Vagina (tissue), 2 donors: ENCODE measurements at regions not wholly inside any gene's neighbourhood (a gene's known extent, or its start where the extent isn't known, plus 50 kb on each side); places are given as distances from the start of the nearest gene placed in this dataset.

Experiments used
- DNase-seq, 2 donors: peaks; one replicate each; pipeline ENCODE4 v3.0.0-alpha.2; 2017; ENCODE audit errors: extremely low spot score in 2 of 2
- H3K27ac ChIP-seq: fragments of 200-600 bp; sonication (generic); one replicate; pipeline ENCODE4 v1.5.1; 2019
- H3K27me3 ChIP-seq: fragments of 200-600 bp; sonication (generic); one replicate; pipeline ENCODE4 v1.5.1; 2019
- H3K36me3 ChIP-seq, 2 donors: fragments of 200-600 bp; sonication (generic); one replicate each; pipeline ENCODE4 v1.5.1; 2017 to 2019
- H3K4me1 ChIP-seq: fragments of 200-600 bp; sonication (generic); one replicate; pipeline ENCODE4 v1.5.1; 2019
- H3K4me3 ChIP-seq, 2 donors: fragments of 200-600 bp; sonication (generic); 1 replicate in 1 of 2; 2 replicates in 1 of 2; pipeline ENCODE4 v1.5.1; 2016 to 2019
- H3K9me3 ChIP-seq: fragments of 200-600 bp; sonication (generic); one replicate; pipeline ENCODE4 v1.5.1; 2019
- POLR2A ChIP-seq, 2 donors: fragments of 450-650 bp; IDR thresholded peaks; one replicate each; pipeline ENCODE4 v1.6.1; 2017; ENCODE audit warnings: antibody characterized with exemption in 2 of 2, mild to moderate bottlenecking in 2 of 2, moderate library complexity in 2 of 2
- POLR2AphosphoS5 ChIP-seq, 2 donors: sonication (generic); formaldehyde crosslinking; IDR thresholded peaks; one replicate each; pipeline ENCODE4 v1.9.0; 2017; ENCODE audit warnings: antibody characterized with exemption in 2 of 2, mild to moderate bottlenecking in 2 of 2, low read depth in 1 of 2; ENCODE audit not compliant: insufficient read depth in 1 of 2
- intact Hi-C: fragments of 100-400 bp; cut with DNase I; formaldehyde crosslinking; loops from one replicate; pipeline ENCODE4 v1.15.1; 2023
- TF ChIP-seq, protein P1 (sequence below), 3 experiments: fragments of 450-650 bp in 2 of 3; fragments of 200-600 bp in 1 of 3; sonication (generic) in 1 of 3; IDR thresholded peaks; one replicate each; pipeline ENCODE4 v1.5.1; 2017 to 2019; ENCODE audit warnings: antibody characterized with exemption in 3 of 3, mild to moderate bottlenecking in 2 of 3, moderate library complexity in 2 of 3

DNA sequence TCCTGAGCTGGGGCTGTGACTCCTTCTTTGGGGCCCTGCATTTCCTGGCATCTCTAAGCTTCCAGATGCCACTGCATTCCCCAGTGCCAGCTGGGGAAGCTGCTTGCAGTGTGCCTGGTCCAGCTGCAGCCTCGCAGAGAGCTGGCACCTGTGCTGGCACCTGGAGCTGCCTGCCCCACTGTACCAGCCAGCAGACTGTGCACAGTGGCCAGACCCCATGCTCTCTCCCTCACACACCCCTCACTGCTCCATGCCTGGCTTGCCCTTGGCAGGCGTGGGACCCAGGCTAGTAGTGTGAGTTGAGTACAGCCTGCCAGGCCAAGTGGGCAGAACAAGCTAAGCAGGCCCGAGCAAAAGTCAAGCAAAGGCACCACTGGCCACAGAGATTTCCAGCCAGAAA is 327.5 kb downstream of the NDFIP2 start:
- H3K4me1 ChIP-seq, result no peaks in the 10 kb centered on the region
- no peaks in the 10 kb centered on the region for H3K9me3 ChIP-seq
- TF ChIP-seq POLR2AphosphoS5 (IDR thresholded peaks at IDR 0.05; ENCODE audit: insufficient read depth in 1 of 2, low read depth in 1 of 2) (no peak), POLR2A (IDR thresholded peaks at IDR 0.05) (no peak)
- TF ChIP-seq, protein P1, sequence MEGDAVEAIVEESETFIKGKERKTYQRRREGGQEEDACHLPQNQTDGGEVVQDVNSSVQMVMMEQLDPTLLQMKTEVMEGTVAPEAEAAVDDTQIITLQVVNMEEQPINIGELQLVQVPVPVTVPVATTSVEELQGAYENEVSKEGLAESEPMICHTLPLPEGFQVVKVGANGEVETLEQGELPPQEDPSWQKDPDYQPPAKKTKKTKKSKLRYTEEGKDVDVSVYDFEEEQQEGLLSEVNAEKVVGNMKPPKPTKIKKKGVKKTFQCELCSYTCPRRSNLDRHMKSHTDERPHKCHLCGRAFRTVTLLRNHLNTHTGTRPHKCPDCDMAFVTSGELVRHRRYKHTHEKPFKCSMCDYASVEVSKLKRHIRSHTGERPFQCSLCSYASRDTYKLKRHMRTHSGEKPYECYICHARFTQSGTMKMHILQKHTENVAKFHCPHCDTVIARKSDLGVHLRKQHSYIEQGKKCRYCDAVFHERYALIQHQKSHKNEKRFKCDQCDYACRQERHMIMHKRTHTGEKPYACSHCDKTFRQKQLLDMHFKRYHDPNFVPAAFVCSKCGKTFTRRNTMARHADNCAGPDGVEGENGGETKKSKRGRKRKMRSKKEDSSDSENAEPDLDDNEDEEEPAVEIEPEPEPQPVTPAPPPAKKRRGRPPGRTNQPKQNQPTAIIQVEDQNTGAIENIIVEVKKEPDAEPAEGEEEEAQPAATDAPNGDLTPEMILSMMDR (IDR thresholded peaks at IDR 0.05), result no peak
- no peak overlapping the region for H3K27ac ChIP-seq
- no peak overlapping the region for H3K4me3 ChIP-seq
- DNase-seq, result no peak
- H3K27me3 ChIP-seq, result no peaks in the 10 kb centered on the region
- H3K36me3 ChIP-seq, result no peaks in the 10 kb centered on the region
- intact Hi-C loops, result no loop called here

DNA sequence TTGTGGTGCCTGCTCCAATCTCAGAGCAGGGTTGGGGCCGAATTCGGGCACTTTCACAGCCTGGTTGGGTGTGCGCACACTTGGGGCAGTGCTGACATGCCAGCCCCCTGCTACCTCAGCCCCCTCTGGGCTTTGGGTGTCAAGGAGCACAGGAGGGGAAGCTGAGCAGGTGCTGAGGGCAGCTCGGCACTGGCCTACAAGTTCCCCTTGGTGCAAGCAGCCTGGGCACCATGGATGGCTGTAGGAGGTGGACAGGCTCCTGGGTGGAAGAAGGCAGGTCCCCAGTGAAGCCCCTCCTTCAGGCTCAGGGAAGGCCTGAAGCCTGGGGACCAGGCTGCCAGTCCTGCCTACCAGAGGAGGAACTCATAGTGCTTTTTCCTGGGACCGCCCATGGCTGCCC is 326.6 kb downstream of the NDFIP2 start:
- no peak for DNase-seq
- intact Hi-C loops, result no loop called here

DNA sequence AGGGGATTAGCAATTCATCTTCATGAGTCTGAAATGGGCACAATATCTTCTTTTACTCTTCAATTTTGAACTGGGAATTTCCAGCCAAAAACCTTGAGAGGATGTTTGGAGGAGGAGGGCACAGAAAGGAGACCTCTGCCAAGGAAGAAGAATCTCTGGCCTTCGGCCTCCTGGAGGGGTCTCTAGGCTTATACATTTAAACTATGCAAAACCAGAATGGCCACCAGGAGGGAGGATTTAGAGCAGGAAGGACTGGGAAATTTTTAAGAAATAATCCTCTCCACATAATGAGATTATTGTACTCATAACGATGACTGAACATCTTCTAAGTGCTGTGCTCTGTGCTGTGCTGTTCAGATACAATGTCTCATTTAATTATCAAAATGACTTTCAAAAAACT is 325.9 kb downstream of the NDFIP2 start:
- no peak for DNase-seq
- Histone ChIP-seq H3K27ac (no peak overlapping the region), H3K27me3 (no peaks in the 10 kb centered on the region), H3K9me3 (no peaks in the 10 kb centered on the region), H3K4me3 (no peak overlapping the region), H3K4me1 (no peaks in the 10 kb centered on the region), H3K36me3 (no peaks in the 10 kb centered on the region)
- TF ChIP-seq POLR2AphosphoS5 (IDR thresholded peaks at IDR 0.05; ENCODE audit: insufficient read depth in 1 of 2, low read depth in 1 of 2) (no peak), POLR2A (IDR thresholded peaks at IDR 0.05) (no peak)
- TF ChIP-seq, protein P1 (IDR thresholded peaks at IDR 0.05), result no peak
- intact Hi-C loops, result no loop called here

More for the DNA sequence above, 326.6 kb downstream of the NDFIP2 start:
- H3K27me3 ChIP-seq, result no peaks in the 10 kb centered on the region
- no peaks in the 10 kb centered on the region for H3K9me3 ChIP-seq
- H3K4me1 ChIP-seq, result no peaks in the 10 kb centered on the region
- TF ChIP-seq, protein P1 (IDR thresholded peaks at IDR 0.05), result no peak
- TF ChIP-seq POLR2AphosphoS5 (IDR thresholded peaks at IDR 0.05; ENCODE audit: insufficient read depth in 1 of 2, low read depth in 1 of 2) (no peak), POLR2A (IDR thresholded peaks at IDR 0.05) (no peak)
- no peak overlapping the region for H3K4me3 ChIP-seq
- no peak overlapping the region for H3K27ac ChIP-seq
- no peaks in the 10 kb centered on the region for H3K36me3 ChIP-seq

DNA sequence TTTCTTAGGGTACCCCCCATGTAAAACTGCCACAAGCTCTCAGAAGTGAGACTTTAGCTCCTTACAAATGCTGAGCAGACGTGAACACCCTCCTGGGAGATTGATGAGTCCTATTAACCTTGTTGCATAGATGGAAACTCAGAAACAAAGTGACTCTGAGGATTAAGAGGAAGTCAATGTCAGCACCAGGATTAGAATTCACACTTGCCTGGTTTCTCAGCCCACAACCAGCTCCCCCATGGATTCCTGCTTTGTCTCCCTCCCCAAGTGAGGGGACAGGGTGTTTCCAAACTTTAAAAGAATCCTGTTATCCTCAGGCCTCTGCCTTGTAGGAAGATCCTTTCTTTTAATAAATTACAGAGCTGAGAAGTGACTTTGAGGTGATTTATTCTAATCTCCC is 324.4 kb downstream of the NDFIP2 start:
- Histone ChIP-seq H3K4me3 (no peak overlapping the region), H3K27me3 (no peaks in the 10 kb centered on the region), H3K9me3 (no peaks in the 10 kb centered on the region), H3K27ac (no peak overlapping the region), H3K4me1 (no peaks in the 10 kb centered on the region), H3K36me3 (no peaks in the 10 kb centered on the region)
- intact Hi-C loops, result no loop called here
- DNase-seq, result no peak
- TF ChIP-seq, protein P1 (IDR thresholded peaks at IDR 0.05), result no peak
- TF ChIP-seq POLR2AphosphoS5 (IDR thresholded peaks at IDR 0.05; ENCODE audit: insufficient read depth in 1 of 2, low read depth in 1 of 2) (no peak), POLR2A (IDR thresholded peaks at IDR 0.05) (no peak)

DNA sequence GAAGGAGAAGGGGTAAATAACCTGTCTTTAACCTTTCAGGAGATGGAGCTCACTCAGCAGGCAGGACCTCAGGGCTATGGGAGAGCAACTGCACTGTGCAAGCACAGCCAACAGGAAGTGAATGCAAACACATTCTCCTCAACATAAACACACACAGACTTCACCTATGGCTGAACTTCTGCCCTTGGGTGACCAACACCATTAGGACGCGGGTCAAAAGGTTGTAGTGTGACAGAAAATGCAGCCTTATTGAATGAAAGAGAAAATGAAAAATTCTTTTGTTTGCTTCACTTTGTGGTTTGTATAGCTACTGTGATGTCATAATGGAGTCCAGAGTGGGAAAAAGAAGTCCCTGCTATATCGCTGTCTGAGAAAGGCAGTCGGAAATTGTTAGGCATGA is 323.0 kb downstream of the NDFIP2 start:
- H3K27ac ChIP-seq, result no peak overlapping the region
- TF ChIP-seq, protein P1 (IDR thresholded peaks at IDR 0.05), result no peak
- TF ChIP-seq POLR2A (IDR thresholded peaks at IDR 0.05) (no peak), POLR2AphosphoS5 (IDR thresholded peaks at IDR 0.05; ENCODE audit: insufficient read depth in 1 of 2, low read depth in 1 of 2) (no peak)
- DNase-seq, result no peak
- H3K36me3 ChIP-seq, result no peaks in the 10 kb centered on the region
- no peaks in the 10 kb centered on the region for H3K27me3 ChIP-seq
- H3K4me1 ChIP-seq, result no peaks in the 10 kb centered on the region
- intact Hi-C loops, result no loop called here
- no peaks in the 10 kb centered on the region for H3K9me3 ChIP-seq
- H3K4me3 ChIP-seq, result no peak overlapping the region
